PFSK-1 (cell line): ENCODE measurements at regions not wholly inside any gene's neighbourhood (a gene's known extent, or its start where the extent isn't known, plus 50 kb on each side); places are given as distances from the start of the nearest gene placed in this dataset.

Source experiments
- FOXP2 ChIP-seq: optimal IDR thresholded peaks from 2 replicates; pipeline ENCODE3; 2011; ENCODE audit warnings: borderline replicate concordance, control low read depth, inconsistent platforms; ENCODE audit not compliant: insufficient read depth; ENCODE audit errors: extremely low read length, extremely low read depth
- POLR2AphosphoS5 ChIP-seq: IDR thresholded peaks from 2 replicates; pipeline ENCODE4 v1.6.1; 2012; ENCODE audit warnings: low read depth, mild to moderate bottlenecking, control low read depth, low read length, moderate library complexity
- REST ChIP-seq, 2 experiments: IDR thresholded peaks; 2 replicates each; pipeline versions ENCODE4 v1.6.1 to v1.8.0; 2011 to 2012; ENCODE audit warnings: low read depth in 2 of 2, low read length in 2 of 2, control low read depth in 1 of 2, inconsistent platforms in 1 of 2, mild to moderate bottlenecking in 1 of 2, moderate library complexity in 1 of 2; ENCODE audit not compliant: insufficient read depth in 1 of 2
- SIN3A ChIP-seq: IDR thresholded peaks from 2 replicates; pipeline ENCODE4 v1.6.1; 2012; ENCODE audit warnings: mild to moderate bottlenecking, low read length, moderate library complexity, borderline replicate concordance; ENCODE audit not compliant: insufficient read depth
- TAF1 ChIP-seq: IDR thresholded peaks from 2 replicates; pipeline ENCODE4 v1.6.1; 2012; ENCODE audit warnings: low read length, control low read depth, borderline replicate concordance; ENCODE audit not compliant: insufficient read depth

- TF ChIP-seq TAF1 = no peak
- TF ChIP-seq REST (IDR thresholded peaks at IDR 0.05; ENCODE audit: insufficient read depth in 1 of 2, low read depth in 2 of 2, low read length in 2 of 2) = no peak
- no peak for TF ChIP-seq FOXP2
These were observed 89.7 kb upstream of the ETV6 start for GRCh38 chr12:11559626-11560340.

GRCh38 chr12:11561411-11561810 lies 88.1 kb upstream of the ETV6 start:
- TF ChIP-seq FOXP2 = no peak

- TF ChIP-seq FOXP2 (no peak), SIN3A (no peak), TAF1 (no peak), POLR2AphosphoS5 (no peak), REST (IDR thresholded peaks at IDR 0.05; ENCODE audit: insufficient read depth in 1 of 2, low read depth in 2 of 2, low read length in 2 of 2) (no peak)
These were observed 85.4 kb upstream of the ETV6 start for GRCh38 chr12:11563785-11564739.

- TF ChIP-seq SIN3A = no peak
- TF ChIP-seq TAF1 = no peak
- TF ChIP-seq POLR2AphosphoS5 = no peak
- TF ChIP-seq REST (IDR thresholded peaks at IDR 0.05; ENCODE audit: insufficient read depth in 1 of 2, low read depth in 2 of 2, low read length in 2 of 2) = no peak
- TF ChIP-seq FOXP2 = no peak
These were observed 84.4 kb upstream of the ETV6 start for GRCh38 chr12:11564984-11565651.

- TF ChIP-seq TAF1 = no peak
- TF ChIP-seq SIN3A = no peak
- TF ChIP-seq FOXP2 = no peak
- no peak for TF ChIP-seq POLR2AphosphoS5
- TF ChIP-seq REST (IDR thresholded peaks at IDR 0.05; ENCODE audit: insufficient read depth in 1 of 2, low read depth in 2 of 2, low read length in 2 of 2) = no peak
These were observed 83.7 kb upstream of the ETV6 start for GRCh38 chr12:11565752-11566151.
